HepG2 (cell line): ENCODE measurements at regions not wholly inside any gene's neighbourhood (a gene's known extent, or its start where the extent isn't known, plus 50 kb on each side); places are given as distances from the start of the nearest gene placed in this dataset.

ENCODE experiments used
- CBX1 ChIP-seq: IDR thresholded peaks from one replicate; pipeline ENCODE4 v1.6.1; 2016; ENCODE audit warnings: antibody characterized with exemption, low read depth
- CTCF ChIP-seq: sonication (generic); formaldehyde crosslinking; IDR thresholded peaks from 2 replicates; pipeline ENCODE4 v1.5.0; 2020; ENCODE audit warnings: mild to moderate bottlenecking, missing genetic modification reagents, moderate library complexity
- TGIF2 ChIP-seq: IDR thresholded peaks from 2 replicates; pipeline ENCODE4 v1.6.1; 2016; ENCODE audit warnings: control low read depth, missing compliant biosample characterization

- no peak for TF ChIP-seq CBX1
- no peak for TF ChIP-seq TGIF2 (CRISPR knock-in tag)
- TF ChIP-seq CTCF (CRISPR knock-in tag), result no peak
Measured at GRCh38 chr2:59180111-59180510, 939.0 kb upstream of the FANCL start.
